ENCODE measurements at regions not wholly inside any gene's neighbourhood (a gene's known extent, or its start where the extent isn't known, plus 50 kb on each side); places are given as distances from the start of the nearest gene placed in this dataset.

DNA sequence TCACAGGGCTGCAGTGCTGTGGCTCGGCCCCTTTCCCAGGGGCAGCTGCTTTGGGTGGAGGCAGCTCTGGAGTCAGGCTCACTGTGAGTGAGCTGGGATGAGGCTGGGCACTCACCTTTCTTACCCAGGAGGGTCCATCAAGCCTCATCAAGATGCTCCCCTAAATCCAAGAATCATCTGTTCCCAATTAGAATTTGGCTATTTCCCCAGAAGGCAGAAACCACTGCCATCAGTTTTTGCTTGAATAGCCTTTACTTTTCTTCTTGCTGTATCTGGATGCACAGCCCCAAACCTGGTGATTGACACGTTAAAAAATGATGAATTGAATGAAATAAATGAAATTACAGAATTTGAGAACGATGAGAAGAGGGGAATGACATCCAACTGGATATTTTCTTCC is 74.3 kb upstream of the LYZL1 start:
- Histone ChIP-seq H3K36me3 (ENCODE audit: control insufficient read depth, insufficient read depth, low read length) (no peaks in the 10 kb centered on the region), H3K27ac (ENCODE audit: extremely low read depth, low read depth, low read length) (no peak overlapping the region), H3K4me1 (replicated peaks in 1 of 2; ENCODE audit: control insufficient read depth in 2 of 2, insufficient read depth in 2 of 2, low read length in 2 of 2) (no peaks in the 10 kb centered on the region), H3K9me1 (ENCODE audit: control insufficient read depth, insufficient read depth, low read length) (no peaks in the 10 kb centered on the region), H3K27me3 (ENCODE audit: control insufficient read depth in 2 of 2, insufficient read depth in 2 of 2, low read length in 2 of 2) (0 out of 5 replicates have a peak, but pooled peaks cover 0 to 2% of the 10 kb centered on the region in 2 experiments), H4K20me1 (replicated peaks; ENCODE audit: control insufficient read depth, insufficient read depth, low read length) (no peaks in the 10 kb centered on the region), H3K79me2 (ENCODE audit: control insufficient read depth, insufficient read depth, low read length) (no peaks in the 10 kb centered on the region), H3K9ac (ENCODE audit: insufficient read depth in 1 of 2, low read depth in 2 of 2, low read length in 2 of 2) (no peak overlapping the region), H3K9me3 (replicated peaks; ENCODE audit: control insufficient read depth, insufficient read depth, low read depth, low read length) (no peaks in the 10 kb centered on the region), H2AFZ (ENCODE audit: low read depth, low read length) (no peak overlapping the region), H3K4me2 (ENCODE audit: insufficient read depth, low read length) (no peak overlapping the region), H3K4me3 (no peak overlapping the region)
- in situ Hi-C loops (cut with MboI), result no loop called here
- FAIRE-seq (no peak), DNase-seq (ENCODE audit: extremely low read depth in 1 of 4, low spot score in 3 of 4) (no peak), ATAC-seq (no peak)
- CTCF ChIA-PET (ENCODE audit: low intra/inter-chr PET ratio), result no interaction called here
- POLR2A ChIA-PET, result no interaction called here
- intact Hi-C loops (cut with micrococcal nuclease), result no loop called here
- WGBS (ENCODE audit: insufficient coverage, low coverage, missing lambda C conversion rate), result 0% methylated on average over 3 of the region's 3 CpGs
- no TSS peak for BruUV-seq (replicated peaks)
- TF ChIP-seq KDM5B (IDR thresholded peaks at IDR 0.05; ENCODE audit: insufficient replicate concordance, low read depth, low read length) (no peak), SAFB2 (IDR thresholded peaks at IDR 0.05; ENCODE audit: borderline replicate concordance, low read depth, low read length, severe bottlenecking) (no peak), CEBPB (tag; IDR thresholded peaks at IDR 0.05) (no peak), TARDBP (IDR thresholded peaks at IDR 0.05) (no peak), NR2C2 (CRISPR knock-in tag; IDR thresholded peaks at IDR 0.05) (no peak), NR2C2 (tag; IDR thresholded peaks at IDR 0.05) (no peak), PHF20 (IDR thresholded peaks at IDR 0.05; ENCODE audit: partially characterized antibody) (no peak), LCOR (CRISPR knock-in tag; IDR thresholded peaks at IDR 0.05) (no peak), ETV6 (IDR thresholded peaks at IDR 0.05; ENCODE audit: borderline replicate concordance in 1 of 2, low read depth in 2 of 2, low read length in 1 of 2) (no peak), ETV6 (CRISPR knock-in tag; IDR thresholded peaks at IDR 0.05; ENCODE audit: borderline replicate concordance) (no peak), ZNF174 (CRISPR knock-in tag; IDR thresholded peaks at IDR 0.05) (no peak)
- TF ChIP-seq, protein P1, sequence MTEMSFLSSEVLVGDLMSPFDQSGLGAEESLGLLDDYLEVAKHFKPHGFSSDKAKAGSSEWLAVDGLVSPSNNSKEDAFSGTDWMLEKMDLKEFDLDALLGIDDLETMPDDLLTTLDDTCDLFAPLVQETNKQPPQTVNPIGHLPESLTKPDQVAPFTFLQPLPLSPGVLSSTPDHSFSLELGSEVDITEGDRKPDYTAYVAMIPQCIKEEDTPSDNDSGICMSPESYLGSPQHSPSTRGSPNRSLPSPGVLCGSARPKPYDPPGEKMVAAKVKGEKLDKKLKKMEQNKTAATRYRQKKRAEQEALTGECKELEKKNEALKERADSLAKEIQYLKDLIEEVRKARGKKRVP (CRISPR knock-in tag; IDR thresholded peaks at IDR 0.05), result no peak
- TF ChIP-seq, protein P2, sequence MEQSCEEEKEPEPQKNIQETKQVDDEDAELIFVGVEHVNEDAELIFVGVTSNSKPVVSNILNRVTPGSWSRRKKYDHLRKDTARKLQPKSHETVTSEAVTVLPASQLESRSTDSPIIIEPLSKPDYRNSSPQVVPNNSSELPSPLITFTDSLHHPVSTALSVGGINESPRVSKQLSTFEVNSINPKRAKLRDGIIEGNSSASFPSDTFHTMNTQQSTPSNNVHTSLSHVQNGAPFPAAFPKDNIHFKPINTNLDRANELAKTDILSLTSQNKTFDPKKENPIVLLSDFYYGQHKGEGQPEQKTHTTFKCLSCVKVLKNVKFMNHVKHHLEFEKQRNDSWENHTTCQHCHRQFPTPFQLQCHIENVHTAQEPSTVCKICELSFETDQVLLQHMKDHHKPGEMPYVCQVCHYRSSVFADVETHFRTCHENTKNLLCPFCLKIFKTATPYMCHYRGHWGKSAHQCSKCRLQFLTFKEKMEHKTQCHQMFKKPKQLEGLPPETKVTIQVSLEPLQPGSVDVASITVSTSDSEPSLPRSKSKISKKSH (CRISPR knock-in tag; IDR thresholded peaks at IDR 0.05), result no peak
